DMS 273 (cell line): ENCODE measurements at regions not wholly inside any gene's neighbourhood (a gene's known extent, or its start where the extent isn't known, plus 50 kb on each side); places are given as distances from the start of the nearest gene placed in this dataset.
"Not testable (repeated sequence)": the region's sequence is repeated elsewhere in the genome, so short reads cannot be mapped to it uniquely, and the experiment has no call there.

Source experiments
- DNase-seq: peaks from one replicate; lab custom pipeline; 2025; ENCODE audit not compliant: unreplicated experiment; lab: John Stamatoyannopoulos, UW

DNA sequence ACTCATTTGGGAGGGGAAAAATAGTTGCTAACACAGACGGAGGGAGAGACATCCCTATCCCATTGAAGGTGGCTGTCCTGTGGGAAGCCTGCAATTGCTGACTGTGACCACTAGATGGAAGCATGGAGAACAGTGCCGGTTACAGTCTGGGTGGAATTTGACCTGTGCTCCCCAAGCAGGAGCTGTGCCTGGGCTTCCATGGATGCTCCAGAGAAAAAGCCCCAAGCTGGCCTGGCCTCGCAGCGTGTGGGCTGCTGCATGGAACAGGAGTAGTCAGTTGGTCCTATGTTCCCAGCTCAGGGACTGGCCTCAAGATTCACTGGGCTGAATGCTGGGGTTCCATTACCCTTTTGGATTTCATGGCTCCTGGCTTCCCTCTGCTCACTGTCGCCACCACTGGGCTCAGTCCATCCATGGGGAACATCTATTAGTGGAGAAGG lies 116.3 kb upstream of the CHD6 start:
- peak; percentile 71 for DNase-seq

DNA sequence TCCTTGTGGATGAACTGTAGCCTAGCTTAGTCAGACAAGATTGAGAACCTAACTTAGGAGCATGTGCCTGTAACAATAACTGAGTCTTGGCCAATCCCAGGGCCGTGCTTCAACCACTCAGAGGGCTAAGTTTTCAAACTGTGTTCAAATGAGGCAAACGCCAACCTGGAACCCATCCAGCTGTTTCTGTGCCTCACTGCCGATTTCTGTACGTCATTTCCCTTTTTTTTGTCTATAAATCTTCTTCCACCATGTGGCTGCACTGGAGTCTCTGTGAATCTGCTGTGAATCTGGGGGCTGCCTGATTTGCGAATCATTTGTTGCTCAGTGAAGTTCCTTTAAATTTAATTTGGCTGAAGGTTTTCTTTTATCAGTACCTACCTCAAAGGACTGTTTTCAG lies 115.0 kb upstream of the CHD6 start:
- no peak for DNase-seq

DNA sequence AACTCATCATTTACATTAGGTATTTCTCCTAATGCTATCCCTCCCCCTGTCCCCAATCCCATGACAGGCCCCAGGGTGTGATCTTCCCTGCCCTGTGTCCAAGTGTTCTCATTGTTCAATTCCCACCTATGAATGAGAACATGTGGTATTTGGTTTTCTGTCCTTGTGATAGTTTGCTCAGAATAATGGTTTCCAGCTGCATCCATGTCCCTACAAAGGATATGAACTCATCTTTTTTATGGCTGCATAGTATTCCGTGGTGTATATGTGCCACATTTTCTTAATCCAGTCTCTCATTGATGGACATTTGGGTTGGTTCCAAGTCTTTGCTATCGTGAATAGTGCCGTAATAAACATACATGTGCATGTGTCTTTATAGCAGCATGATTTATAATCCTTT lies 113.0 kb upstream of the CHD6 start:
- DNase-seq: not testable (repeated sequence)

DNA sequence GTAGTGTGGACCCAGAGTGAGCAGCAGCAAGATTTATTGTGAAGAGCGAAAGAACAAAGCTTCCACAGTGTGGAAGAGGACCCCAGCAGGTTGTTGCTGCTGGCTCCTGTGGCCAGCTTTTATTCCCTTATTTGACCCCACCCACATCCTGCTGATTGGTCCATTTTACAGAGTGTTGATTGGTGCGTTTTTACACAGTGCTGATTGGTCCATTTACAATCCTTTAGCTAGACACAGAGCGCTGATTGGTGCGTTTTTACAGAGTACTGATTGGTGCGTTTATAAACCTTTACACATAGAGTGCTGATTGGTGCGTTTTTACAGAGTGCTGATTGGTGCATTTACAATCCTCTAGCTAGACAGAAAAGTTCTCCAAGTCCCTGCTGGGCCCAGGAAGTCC lies 109.5 kb upstream of the CHD6 start:
- not testable (repeated sequence) for DNase-seq

DNA sequence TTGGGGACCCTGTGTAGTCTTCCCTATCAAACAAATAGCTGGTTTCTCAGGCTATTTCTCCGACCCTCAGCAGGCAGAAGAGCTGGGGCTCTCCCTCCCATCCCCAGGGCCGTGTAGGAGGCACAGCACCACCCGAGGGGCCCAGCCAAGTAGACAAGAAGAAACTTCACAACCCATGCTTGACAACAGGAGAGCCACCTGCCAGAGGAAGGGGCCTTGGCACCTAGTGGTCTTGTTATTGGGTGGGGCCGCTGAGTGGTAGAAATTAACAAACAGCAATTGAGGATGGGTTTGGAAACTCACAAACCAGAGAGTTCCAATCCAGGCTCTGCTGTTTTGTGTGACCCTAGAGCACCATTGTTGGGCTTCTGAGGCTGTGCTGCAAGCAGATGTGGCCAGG lies 108.5 kb upstream of the CHD6 start:
- DNase-seq: no peak

DNA sequence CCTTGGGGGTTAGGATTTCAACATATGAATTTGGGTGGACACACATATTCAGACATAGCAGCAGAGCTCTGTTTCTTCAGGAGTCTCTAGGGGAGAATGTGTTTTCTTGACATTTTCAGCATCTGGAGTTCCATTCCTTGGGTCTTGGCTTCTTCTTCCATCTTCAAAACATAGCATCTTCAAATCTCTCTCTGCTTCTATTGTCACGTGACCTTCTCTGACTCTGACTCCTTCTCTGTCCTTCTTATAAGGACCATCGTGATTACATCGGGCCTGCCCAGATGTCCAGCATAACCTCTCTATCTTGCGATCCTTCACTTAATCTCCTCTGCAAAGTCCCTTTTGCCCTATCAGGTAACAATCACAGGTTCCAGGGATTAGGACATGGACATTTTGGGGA lies 101.0 kb upstream of the CHD6 start:
- DNase-seq: no peak

DNA sequence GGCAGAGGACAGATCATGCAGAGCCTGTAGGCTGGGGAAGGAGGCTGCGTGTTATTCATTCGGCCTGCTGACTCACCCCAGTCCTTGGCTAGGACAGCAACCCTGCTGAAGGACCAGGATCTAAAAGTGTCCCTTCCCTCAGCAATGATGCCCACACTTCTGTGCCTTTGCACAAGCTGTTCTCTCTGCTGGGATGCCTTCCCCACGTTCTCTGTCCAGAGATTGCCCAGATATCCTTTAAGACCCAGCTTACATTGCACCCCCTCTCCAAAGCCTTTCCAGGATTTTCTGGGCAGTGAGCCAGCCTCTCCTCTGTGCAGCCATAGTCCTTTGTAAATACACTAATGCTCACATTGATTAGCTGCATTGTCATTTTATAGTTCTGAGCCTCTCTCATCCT lies 99.3 kb upstream of the CHD6 start:
- DNase-seq: peak; percentile 64

DNA sequence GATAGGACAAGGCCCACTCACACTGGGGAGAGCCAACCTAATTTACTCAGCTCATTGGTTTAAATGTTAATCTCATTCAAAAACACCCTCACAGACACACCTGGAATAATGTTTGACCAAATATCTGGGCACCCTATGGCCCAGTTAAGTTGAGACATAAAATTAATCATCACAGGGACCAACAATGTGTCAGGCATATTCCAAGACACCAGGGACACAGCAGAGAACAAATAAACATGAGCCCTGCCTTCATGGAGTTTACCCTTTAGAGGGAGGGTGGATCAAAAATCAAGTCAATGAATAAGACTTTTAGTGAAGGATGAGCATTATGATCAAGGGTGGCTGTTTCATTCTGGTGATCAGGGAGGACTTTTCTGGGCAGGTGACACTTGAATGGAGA lies 98.7 kb upstream of the CHD6 start:
- no peak for DNase-seq

DNA sequence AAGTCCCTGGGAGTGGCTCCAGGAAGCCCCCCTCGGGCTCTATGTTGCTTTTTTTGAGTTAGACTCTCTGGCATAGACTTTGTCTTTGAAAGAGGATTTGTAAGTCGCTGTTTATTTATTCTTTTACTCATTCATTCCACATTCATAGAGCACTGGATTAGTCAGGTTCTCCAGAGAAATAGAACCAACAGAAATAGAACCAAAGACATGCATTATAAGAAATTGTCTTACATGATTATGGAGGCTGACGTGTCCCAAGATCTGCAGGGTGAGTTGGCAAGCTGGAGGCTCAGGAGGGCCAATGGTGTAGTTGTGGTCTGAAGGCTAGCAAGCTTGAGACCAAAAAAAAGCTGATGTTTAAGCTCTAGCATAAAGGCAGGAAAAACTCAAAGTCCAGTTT lies 98.3 kb upstream of the CHD6 start:
- no peak for DNase-seq

DNA sequence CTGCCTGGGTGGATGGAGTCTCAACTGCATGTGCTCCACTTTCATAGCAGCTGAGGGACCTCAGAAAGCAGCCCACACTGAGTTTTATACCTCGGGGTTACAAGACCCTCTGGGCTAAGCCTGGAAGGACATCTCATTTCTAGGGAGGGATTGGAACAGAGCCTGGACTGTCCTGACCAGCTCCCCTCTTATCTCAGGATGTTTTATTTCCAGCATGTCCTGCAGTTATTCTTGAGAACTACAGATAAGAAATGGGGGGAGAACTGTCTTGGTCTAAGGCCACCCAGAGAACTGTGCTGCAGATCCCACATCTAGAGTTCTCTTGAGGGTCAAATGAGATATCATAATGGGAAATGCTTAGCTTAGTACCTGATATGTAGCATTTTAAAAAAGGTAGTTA lies 97.3 kb upstream of the CHD6 start:
- no peak for DNase-seq

DNA sequence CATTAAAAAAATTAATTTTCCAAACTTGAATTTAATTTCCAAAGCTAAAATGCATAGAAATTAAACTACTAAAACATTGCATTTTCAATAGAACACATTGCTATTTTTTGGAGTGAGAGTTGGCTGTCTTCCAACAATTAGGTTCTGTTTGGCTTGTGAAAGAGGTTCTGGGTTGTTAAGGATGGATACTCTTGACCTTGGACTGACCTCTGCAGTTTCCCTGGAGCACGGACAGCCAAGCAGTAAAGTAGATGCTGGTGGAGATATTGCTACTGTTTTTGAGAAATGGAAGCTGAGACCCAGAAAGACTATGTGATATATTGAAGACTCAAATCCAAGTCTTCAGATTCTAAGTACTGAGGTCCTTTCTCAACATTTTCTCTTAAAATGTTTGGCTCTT lies 95.9 kb upstream of the CHD6 start:
- no peak for DNase-seq

DNA sequence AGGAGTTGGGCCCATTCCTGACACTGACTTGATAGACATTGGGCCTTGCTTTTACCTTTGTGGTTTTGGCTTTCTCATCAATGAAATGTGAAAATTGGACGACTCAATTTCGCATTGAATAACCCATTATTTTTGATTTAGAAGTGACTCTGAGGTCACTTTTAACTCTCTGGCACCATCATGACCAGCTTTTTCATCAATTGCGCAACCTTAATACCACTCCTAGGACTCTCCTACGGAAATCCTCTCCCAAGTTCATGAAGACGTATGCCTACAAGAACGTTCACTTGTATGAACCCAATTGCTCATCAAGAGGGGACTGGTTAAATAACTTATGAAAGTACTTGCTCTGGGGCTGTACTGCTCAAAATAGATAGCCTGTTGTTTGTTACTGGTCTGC lies 86.7 kb upstream of the CHD6 start:
- DNase-seq: no peak

DNA sequence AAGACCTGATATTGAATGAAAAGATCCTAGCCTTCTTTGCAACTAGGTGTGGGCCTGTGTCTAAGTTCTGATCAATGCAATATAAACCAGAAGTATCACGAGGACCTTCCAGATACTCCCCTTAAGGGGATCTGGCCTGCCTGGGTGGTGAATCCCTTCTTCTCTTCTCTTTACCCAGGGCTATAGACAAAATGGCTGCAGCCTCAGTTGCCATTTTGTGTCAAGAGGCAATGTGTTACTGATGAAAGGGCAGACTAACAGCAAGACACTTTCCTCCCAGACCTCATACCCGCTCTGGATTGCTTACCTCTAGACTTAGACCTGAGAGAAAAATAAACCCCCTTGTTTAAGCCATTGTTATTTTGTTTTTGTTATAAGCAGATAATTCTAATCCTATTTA lies 84.5 kb upstream of the CHD6 start:
- DNase-seq: no peak

DNA sequence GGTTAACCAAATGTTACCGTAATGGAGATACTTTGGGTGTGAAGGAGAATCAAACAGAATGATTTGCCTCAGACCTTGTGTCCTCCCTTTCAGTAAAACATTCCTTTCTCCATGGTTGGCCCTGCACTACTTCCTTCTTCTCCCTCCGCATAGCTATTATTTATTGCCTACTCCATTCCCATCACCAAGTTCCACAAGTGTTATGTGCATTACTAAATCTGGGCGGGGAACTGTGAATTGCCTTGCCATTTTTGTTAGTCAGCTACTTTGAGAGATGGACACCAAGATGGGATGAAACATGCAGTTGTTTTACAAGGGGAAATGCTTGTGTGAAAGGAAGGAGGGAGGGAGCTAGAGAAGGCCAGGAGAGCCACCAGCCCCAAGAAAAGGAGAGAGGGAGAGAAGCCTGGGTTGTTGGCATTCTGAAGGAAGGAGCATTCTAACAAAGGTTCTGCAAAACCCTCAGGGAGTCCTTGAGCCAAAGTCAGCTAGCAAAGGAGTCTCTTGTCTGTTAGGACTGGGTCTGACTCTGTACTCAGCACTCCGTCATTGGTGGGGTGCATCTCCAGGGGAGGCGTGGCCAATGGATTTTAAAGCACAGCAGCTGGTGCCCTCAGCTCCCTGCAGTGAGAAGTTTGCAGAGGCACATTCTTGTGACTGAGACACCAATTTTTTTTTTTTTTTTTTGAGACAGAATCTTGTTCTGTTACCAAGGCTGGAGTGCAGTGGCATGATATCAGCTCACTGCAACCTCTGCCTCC lies 83.6 kb upstream of the CHD6 start:
- peak; percentile 42 for DNase-seq

DNA sequence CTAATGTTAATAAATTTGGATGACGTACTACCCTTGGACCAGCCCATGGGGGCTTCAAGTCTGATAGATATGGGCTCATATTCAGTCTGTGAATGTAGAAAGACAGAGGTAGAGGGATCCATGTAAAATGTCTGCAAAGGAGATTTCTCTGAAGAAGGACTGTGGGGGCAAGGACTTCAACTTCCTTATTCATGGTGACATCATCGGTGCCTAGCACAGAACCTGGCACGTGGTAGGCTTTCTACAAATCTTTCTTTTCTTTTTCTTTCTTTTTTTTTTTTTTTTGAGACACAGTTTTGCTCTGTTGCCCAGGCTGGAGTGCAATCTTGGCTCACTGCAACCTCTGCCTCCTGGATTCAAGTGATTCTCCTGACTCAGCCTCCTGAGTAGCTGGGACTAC lies 81.5 kb upstream of the CHD6 start:
- DNase-seq: not testable (repeated sequence)

DNA sequence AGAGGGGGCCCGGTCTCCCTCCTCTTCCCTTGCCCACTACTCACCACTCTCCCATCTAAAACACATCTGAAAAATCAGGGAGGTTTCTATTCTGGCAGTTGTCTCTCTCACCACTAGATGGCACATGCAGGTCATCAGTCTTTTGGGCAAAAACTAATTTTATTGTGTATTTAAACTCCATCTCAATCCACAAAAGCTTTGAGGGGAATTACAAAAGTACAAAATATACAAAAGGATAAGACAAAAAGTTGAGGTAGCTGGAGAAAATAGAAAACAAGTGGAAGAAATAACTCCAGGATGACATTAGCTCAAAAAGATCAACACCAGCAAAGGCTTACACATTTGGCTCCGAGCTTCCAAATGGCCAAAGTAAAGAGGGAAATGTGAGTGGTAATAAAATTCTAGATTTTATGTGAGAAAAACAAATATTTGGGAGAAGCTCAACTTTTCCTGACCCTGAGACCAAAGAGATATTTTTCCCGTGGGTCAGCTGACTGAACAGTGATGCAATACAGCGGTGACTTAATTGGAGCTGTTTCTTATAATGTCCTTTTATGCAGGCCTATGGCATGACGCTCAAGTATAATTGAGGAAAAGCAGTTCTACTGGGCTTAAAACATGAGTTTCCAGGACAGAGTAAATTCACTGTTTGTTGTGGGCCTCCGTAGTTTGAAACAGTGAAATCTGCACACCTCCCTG lies 79.8 kb upstream of the CHD6 start:
- DNase-seq: peak; percentile 59

DNA sequence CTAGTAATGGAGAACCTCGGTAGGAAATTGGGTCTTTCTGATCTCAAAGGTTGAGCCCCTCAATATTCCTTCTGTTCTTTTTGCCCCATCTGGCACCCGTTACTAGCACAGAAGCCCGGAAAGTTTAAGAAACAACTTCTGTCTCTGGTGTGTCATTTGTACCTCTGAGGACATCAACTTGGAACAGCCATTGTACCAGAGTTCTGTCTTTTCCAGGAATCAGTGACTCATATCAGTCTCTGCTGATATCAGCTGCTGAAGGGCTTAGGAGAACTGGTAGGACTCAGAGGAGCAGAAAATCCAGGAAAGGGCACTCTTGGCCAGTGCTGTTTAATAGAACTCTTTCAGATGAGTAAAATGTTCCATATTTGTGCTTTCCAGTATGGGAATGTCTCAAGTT lies 78.3 kb upstream of the CHD6 start:
- DNase-seq: no peak

DNA sequence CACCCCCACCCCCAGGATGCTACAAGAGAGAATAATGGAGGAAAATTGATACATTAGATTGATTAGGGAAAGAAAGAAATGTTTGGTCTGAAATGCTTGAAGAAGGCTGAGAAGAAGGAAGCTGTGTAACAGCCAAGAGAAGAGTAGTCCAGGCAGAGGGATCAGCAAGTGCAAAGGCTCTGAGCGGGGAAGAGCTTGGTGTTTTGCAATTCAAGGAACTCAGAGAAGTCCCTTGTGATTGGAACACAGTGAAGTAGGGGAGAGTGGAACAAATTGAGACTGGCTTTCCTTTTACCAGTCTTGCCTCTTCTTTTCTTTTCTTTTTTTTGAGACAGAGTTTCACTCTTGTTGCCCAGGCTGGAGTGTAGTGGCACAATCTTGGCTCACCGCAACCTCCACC lies 76.6 kb upstream of the CHD6 start:
- no peak for DNase-seq

DNA sequence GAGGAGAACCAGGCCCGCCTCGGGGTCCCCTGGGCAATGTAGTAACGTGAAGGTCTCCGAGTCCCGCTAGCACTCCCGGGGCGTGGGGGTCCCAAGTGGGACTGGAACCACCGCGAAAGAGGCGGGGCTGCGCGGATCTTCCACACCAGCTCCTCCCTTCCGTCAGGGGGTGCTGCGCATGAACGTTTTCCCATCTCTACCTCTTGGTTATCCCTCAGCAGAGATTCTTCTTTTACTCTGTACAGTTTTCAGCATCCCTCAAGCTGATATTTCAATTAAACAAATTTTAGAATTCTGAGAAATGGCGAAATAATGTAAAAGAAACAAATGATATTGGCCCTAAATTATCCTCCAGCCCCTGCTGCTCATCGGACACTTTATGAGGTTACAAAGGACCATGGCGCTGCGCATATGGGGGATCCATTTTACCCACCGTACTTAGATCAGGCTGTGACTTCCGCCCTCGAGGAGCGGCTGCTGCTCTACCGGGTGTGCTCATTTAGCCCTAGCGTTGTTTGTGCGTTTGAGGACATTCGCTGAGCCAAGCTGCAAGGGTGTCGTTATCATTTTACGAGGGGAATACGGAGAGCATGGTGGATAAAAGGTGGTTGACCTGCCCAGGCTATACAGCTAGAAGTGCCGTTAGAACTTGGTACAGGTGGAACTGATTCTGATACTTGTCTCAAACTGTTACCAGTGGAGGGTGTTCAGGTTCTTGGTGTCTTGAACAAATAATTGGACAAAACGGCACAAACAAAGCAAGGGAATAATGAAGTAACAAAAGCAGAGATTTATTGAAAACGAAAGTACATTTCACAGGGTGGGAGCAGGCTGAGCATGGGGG lies 75.2 kb upstream of the CHD6 start:
- DNase-seq: peak; percentile 95

DNA sequence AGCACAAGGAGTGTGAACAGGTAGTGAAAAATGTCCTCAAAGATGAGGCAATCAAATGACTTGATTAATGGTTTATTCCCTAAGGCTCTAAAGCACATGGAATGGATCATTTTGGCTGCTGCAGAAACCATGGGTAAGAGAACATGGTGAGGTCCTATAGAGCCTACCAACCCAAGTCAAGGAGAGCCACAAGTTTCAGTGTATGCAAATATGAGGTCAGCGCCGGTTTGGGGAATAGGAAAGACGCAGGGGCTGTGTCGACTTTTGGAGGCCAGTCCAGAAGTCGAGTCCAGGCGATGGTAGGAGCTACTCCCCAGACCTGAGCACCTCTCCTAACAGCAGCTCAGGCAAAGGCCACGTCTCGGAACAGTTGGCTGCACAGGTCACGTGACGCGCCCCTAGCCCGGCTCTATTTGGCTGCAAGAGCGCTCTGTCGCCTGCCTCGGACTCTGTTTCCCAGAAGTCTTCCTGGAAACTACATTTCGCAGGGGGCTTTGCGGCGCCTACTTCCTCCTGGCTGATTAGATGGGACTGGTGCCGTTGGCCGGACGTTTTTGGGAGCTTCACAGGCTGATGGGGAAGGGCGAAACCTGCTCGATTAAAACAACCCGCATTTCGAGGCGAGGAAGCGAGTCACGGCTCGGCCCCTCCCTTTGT lies 74.4 kb upstream of the CHD6 start:
- peak; percentile 93 for DNase-seq

DNA sequence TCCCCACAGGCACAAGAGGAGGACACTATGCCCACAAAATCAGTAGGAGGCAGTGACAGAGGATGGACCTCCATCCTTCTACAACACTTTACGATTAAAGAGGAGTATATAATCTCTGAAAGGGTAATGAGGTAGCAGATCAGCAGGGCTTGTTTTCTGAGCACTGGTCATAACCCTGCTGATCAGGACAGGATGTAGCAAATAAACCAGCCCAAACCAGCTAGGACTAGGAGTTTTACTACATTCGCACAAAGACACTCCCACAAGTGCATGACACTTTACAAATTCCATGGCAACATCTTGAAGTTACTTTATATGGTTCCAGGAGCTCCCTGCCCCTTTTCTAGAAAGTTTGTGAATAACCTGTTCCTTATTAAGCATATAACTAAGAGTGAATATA lies 73.3 kb upstream of the CHD6 start:
- no peak for DNase-seq
